H7 (cell line): ENCODE measurements at regions not wholly inside any gene's neighbourhood (a gene's known extent, or its start where the extent isn't known, plus 50 kb on each side); places are given as distances from the start of the nearest gene placed in this dataset.

Experiments used
- DNase-seq: peaks from one replicate; pipeline ENCODE4 v3.0.0; 2012
- H3K27me3 ChIP-seq: 2 replicates; pipeline ENCODE4 v1.6.0; 2011; ENCODE audit warnings: mild to moderate bottlenecking, low read length; ENCODE audit not compliant: control insufficient read depth, insufficient read depth
- H3K36me3 ChIP-seq: replicated peaks from 2 replicates; pipeline ENCODE4 v1.5.1; 2011; ENCODE audit warnings: low read length; ENCODE audit not compliant: control insufficient read depth, insufficient read depth
- H3K4me3 ChIP-seq: 2 replicates; pipeline ENCODE4 v1.5.1; 2011; ENCODE audit warnings: low read depth, mild to moderate bottlenecking, control low read depth, low read length, moderate library complexity; ENCODE audit not compliant: insufficient read depth

DNA sequence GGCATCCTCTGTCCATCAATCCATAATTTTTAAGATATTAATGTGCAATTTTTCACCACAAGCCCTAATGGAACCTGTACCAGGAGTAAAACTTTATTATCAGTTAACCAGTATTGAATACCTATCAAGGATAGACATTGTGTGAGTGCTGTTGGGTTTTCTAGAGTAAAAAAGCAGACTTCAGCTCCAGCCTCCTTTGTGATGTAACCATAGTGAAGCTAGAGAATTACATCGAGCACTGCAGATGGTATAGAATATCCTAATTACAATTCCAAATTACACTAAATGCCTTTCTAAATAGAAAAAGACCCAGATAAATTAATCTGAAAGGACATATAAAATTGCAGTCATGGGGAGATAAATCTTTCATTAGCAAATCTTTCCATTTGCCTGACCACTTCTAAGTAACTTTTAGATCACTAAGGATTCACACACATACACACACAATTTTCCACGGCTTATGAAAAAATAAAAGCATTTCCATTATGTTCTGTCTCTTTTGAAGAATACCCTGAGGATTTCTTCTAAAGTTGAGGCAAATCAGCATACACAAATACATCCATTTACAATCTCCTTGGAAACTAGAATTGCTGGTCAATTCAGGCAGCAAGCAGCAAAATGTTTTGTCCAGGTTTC lies 117.1 kb upstream of the TANK start:
- no peaks in the 10 kb centered on the region for H3K27me3 ChIP-seq
- no peaks in the 10 kb centered on the region for H3K36me3 ChIP-seq
- no peak for DNase-seq
- no peak overlapping the region for H3K4me3 ChIP-seq

DNA sequence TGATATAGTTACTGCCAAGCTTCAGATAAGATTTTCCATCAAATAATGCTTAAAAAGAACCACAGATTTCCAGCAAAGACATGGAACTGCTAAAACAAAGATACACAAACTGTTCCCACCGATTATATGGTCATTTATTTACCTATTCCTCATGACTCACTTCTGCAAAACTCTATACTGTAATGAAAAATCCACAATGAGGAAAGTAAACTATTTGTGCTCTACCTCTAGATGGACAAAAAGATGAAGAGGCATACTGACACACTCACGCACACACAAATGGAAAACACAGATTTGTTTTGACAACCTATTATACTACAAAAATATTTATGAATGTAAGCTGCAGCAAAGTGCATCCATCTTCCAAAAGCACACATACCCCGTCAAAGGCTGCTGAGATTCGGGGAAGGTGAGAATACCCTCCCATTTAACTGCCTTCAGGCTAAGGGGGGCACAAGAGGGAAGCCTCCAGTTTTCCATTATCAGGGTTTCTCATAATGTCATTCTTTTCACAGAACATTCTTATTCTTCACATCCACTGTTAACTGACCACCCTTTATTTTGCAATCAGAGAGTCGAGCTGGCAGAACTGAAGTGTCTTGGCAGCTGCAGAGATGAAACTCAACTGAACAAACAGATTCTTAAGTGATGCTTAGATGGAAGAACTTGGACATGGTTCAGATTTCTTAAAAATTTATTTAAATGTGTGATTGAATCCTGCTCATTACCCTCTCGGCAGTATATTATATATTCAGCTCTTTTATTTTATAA lies 115.9 kb upstream of the TANK start:
- no peak overlapping the region for H3K4me3 ChIP-seq

DNA sequence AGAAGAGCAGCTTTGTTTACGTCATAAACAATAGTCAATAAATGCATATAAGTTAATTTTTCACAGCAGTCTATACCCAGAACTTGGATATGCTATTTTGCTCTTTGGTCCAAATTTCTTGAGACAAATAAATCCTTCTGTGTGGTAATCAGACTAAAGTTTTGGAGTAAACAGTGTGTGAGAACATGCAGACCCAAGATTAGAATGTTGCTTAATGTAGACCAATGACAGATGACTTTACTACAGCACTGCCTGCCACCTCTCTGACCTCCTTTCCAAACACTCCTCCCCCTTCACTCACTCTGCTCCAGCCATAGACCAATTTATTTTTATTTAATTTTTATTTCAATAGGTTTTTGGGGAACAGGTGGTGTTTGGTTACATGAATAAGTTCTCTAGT lies 115.3 kb upstream of the TANK start:
- DNase-seq, result no peak
- H3K4me3 ChIP-seq, result no peak overlapping the region
- H3K36me3 ChIP-seq, result no peaks in the 10 kb centered on the region

More for the DNA sequence above, 115.9 kb upstream of the TANK start:
- H3K27me3 ChIP-seq, result no peaks in the 10 kb centered on the region
- H3K36me3 ChIP-seq, result no peaks in the 10 kb centered on the region
- DNase-seq, result no peak

DNA sequence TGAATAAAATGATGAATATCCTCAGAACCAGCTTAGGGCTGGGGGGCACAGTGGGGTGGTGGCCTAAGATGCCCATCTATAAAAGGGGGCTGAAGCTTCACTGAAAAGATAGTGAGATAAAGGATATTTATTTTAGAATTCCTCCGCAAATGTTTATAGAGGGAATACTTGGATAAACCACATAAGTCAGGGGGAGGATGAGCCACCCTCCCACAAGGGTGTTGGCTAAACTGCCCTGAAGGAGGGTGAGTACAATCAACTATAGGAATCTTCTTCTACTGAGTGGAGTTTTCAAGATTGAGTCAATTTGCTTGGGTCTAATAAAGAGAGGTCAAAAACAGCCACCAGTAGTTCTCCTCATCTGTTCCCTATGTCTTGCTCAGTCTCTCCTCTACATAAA lies 114.5 kb upstream of the TANK start:
- H3K27me3 ChIP-seq, result no peaks in the 10 kb centered on the region
- DNase-seq, result no peak
- H3K4me3 ChIP-seq, result no peak overlapping the region
- H3K36me3 ChIP-seq, result no peaks in the 10 kb centered on the region

More for the DNA sequence above, 115.3 kb upstream of the TANK start:
- no peaks in the 10 kb centered on the region for H3K27me3 ChIP-seq

DNA sequence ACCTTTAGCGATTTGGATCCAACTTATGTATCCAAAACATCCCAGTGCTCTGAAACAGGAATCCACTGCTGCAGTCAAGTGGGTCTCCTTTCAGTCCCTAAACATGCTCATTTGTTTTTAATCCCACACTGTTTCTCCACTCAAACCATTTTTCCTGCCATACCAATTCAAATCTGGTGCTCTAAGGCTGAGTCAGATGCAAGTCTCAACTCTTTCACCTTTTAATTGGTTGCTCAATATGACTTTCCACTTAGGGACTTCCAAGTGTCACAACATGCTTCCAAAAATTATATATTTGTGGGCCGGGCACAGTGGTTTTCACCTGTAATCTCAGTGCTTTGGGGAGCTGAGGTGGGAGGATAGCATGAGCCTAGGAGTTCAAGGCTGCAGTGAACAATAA lies 113.4 kb upstream of the TANK start:
- no peak for DNase-seq
- Histone ChIP-seq H3K4me3 (no peak overlapping the region), H3K36me3 (no peaks in the 10 kb centered on the region), H3K27me3 (no peaks in the 10 kb centered on the region)

DNA sequence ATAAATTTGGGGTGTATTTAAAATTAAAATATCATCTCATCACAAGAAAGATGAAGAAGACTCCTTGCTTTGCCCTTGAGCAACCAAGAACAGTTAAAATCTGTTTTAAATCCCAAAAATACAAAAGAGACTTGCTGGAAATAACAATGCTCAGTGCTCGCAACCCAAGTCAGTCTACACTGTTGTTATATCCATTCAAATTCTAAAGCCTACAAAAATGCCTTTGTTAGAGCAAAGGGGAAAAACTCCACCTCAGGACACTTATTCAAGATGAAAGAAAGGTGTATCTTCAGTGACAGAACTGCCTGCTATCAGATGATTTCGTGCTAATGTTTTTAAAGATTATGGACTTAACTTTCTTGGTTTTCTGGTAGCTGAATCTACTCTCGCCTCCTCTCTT lies 111.9 kb upstream of the TANK start:
- Histone ChIP-seq H3K4me3 (no peak overlapping the region), H3K36me3 (no peaks in the 10 kb centered on the region), H3K27me3 (no peaks in the 10 kb centered on the region)
- no peak for DNase-seq

DNA sequence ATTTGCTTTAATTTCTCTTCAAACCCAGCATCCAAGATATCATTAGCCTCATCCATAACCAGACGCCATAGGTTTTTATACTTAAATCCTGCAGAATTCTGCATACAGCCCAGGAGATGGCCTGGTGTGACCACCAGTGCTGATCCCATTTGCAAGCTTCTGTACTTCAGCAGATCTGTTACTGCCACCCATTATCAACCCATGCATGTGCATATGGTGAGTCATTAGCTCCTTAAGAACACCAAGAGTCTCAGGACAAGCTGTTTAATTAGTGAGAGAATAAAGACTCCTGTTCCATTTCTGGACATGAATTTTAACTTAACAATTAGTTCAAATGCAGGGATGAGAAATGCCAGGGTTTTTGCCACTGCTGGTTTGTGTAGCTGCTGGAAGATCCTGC lies 110.7 kb upstream of the TANK start:
- Histone ChIP-seq H3K36me3 (no peaks in the 10 kb centered on the region), H3K4me3 (no peak overlapping the region)
- DNase-seq, result no peak

DNA sequence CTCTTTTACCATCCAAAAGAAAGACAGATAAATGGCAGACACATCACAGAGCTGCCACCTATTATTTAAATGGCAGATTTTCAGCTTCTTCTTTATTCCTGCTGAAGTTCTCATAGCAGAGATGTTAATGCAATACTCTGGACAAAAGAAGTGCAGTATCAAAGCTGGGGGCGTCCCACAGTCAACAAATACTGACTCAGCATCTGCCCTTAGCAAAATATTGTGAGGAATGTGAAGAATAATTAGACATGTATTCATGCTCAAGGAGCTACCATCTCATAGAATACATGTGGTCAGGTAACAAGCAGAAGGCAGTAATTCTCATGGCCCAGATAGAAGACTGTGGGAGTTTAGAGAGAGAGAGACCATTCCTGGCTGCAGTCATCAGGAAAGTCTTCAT lies 108.0 kb upstream of the TANK start:
- H3K27me3 ChIP-seq, result no peaks in the 10 kb centered on the region
- no peaks in the 10 kb centered on the region for H3K36me3 ChIP-seq
- DNase-seq, result no peak
- no peak overlapping the region for H3K4me3 ChIP-seq

More for the DNA sequence above, 110.7 kb upstream of the TANK start:
- H3K27me3 ChIP-seq, result no peaks in the 10 kb centered on the region

DNA sequence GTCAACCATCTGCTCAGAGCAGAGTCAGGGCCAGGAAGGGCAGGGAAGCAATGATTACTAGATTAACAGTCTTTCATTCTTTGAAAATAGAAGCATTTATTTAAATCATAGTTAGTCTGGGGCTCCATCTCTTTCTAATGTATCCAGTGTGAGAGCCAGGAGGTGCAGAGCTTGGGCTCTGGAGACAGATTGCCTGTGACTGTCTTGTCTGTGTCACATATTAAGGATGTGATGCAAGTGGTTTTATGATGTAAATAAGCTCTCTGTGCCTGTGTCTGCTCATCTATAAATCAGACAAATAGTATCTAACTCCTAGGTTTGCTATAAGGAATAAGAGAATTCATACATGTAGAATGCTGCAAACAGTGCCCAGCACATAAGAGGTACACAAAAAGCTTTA lies 104.9 kb upstream of the TANK start:
- Histone ChIP-seq H3K36me3 (no peaks in the 10 kb centered on the region), H3K27me3 (no peaks in the 10 kb centered on the region), H3K4me3 (no peak overlapping the region)
- no peak for DNase-seq

DNA sequence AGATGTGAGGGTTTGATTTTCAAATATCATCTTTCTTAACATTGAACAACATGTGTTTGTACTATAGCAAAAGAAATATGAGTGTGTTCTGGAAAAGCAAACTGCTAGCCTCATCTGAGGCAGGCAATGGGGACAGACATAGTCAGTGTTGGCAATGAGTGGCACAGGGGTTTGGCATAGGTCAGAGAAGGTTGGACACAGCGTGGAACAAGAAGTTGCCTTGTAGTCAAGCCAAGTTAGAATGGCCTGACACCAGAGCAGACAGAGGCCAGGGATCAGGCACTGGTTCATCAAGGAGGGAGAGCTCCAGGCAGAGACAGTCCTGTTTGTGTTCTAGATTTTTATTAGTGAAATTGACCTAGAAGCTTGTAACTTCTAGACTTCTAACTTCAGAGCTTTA lies 100.8 kb upstream of the TANK start:
- no peaks in the 10 kb centered on the region for H3K36me3 ChIP-seq
- H3K4me3 ChIP-seq, result no peak overlapping the region
- DNase-seq, result no peak
- H3K27me3 ChIP-seq, result no peaks in the 10 kb centered on the region

DNA sequence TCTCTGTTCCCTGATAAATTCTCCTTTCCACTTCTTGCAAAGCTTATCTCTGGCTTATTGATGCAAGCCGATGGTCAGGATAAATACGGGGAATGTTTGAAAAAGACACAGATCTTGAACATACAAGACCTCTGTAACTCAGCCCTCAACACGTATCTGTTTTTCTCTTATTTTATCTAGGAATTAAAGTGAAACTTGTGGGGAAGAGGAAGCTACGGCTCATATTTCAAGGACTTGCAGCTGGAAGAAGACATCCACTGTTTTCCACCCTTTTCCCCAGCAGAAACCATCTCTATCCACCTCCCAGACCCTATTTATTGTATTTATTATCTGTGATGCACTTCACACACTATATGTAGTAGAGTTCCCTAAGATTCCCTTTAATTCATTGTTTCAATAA lies 98.4 kb upstream of the TANK start:
- H3K27me3 ChIP-seq, result no peaks in the 10 kb centered on the region
- no peaks in the 10 kb centered on the region for H3K36me3 ChIP-seq
- no peak for DNase-seq
- H3K4me3 ChIP-seq, result no peak overlapping the region

DNA sequence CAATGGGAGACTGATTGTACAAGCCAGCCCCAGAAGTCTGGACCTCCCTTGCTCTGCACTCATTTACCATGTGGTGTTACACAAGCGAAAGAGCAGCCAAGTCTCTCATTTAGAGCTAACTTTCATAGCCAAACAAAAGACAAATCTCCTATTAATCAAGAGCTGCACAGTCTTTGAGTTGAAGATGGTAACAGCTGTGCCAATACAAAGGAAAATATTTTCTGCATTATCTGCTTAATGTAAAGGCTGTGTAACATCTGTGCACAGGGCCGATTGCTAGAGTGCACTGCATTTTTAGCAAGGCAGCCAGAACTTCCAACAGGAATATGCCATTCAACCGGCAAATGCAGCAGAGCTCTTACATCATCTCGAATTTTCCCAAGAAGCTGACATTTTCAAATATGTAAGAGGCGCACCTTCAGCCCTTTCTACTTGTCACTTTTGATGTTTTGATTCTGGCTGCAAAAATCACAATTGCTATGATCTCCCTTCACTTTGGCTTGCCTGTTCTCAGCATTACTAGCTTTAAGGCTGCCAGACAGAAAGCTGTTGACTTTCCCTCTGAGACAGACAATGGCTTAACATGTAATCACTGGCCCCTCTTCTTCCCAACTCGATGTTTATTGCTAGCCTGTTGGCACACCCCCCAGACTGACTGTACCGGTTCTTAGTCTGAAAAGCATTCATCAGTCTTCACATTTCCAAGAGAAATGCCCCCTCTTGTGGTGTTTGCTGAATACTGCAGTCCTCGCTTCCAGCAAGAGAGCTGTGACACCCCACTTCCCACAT lies 96.9 kb upstream of the TANK start:
- Histone ChIP-seq H3K36me3 (no peaks in the 10 kb centered on the region), H3K4me3 (no peak overlapping the region), H3K27me3 (no peaks in the 10 kb centered on the region)
- DNase-seq, result peak; percentile 28

DNA sequence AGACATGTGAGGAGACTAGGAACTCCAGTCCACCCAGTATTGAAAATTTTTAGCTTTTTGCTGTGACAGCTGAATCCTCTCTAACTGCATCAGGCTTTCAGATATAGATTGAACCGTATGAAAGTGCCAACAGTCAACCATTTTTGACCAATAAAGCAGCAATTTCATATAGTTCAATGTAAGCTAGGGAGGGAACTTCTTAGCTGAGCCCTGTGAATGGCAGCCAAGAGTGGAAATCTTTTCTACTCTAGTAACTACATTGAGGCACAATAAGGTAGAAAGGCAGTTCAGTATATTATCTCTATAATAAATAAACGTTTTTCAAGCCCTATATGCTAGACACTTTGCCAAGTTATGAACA lies 96.3 kb upstream of the TANK start:
- no peak for DNase-seq
- no peaks in the 10 kb centered on the region for H3K27me3 ChIP-seq

DNA sequence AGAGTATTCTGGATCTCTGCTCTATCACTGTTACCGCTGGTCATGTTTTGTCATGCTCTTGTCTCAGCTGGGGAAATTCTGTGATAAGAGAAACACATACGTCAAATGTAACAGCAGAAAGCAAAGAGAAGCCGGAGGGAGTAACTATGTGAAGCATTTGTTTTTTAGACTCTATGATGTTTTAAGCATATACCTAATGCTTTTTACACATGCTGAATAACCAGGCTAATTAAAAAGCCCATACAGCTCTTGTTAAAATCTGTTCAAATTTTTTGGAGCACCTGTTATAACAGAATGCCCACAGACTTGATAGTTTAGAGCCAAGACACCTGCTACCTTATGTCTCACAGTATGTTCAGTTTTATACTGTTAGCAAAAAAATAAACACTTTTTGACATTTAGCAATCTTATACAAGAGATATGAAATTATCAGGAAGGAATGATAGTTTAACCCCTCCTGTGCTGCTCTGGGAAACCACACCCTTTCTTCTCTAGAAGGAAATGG lies 92.3 kb upstream of the TANK start:
- Histone ChIP-seq H3K27me3 (no peaks in the 10 kb centered on the region), H3K36me3 (no peaks in the 10 kb centered on the region), H3K4me3 (no peak overlapping the region)
- DNase-seq, result no peak

More for the DNA sequence above, 96.3 kb upstream of the TANK start:
- Histone ChIP-seq H3K4me3 (no peak overlapping the region), H3K36me3 (no peaks in the 10 kb centered on the region)

DNA sequence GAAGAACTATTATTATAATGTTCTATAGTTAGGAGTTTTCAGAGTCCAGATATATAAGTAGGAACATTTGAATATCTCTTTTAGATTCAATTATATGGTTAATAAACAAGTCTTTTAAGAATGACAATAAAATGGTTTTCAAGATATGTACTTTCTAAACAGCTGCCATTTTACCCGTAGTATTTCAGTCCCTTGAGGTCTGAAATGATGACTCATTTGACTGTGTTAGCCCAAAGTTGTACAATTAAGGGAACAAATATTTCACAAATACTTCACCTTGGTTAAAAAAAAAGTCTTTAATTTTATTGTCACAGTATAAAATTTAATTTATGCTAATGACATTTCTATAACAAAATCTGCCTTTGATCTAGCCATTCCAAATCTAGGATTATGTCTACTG lies 91.6 kb upstream of the TANK start:
- H3K27me3 ChIP-seq, result no peaks in the 10 kb centered on the region
- no peak overlapping the region for H3K4me3 ChIP-seq
- no peak for DNase-seq
- no peaks in the 10 kb centered on the region for H3K36me3 ChIP-seq
